Astrocyte (in vitro differentiated cells and primary cell): ENCODE measurements at regions not wholly inside any gene's neighbourhood (a gene's known extent, or its start where the extent isn't known, plus 50 kb on each side); places are given as distances from the start of the nearest gene placed in this dataset.

Experiments
- EZH2 ChIP-seq: IDR thresholded peaks from 2 replicates; pipeline ENCODE4 v1.6.1; 2012; ENCODE audit warnings: mild to moderate bottlenecking, low read length, inconsistent platforms; ENCODE audit not compliant: insufficient read depth
- TF ChIP-seq, protein P1 (sequence below): IDR thresholded peaks from 2 replicates; pipeline ENCODE4 v1.5.1; 2011; ENCODE audit warnings: low read depth, mild to moderate bottlenecking, inconsistent platforms, low read length, moderate library complexity; ENCODE audit not compliant: insufficient read depth

DNA sequence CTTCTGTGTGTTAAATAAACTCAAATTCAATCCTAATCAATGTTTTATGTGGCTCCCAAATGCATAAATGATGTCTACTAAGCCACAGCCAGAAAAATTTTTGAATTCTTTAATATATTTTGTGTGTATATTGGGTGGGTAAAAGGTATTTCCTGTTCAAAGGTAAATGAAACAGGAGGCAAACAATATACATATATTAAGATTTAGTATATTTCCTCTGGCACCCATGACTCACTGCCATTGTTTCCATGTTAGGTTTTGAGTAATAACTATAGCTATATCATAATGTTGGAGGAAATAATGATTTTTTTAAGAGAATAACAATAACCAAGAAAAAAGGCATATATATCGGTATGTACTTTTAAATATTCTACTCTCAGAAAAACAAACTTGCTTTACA is 1071.9 kb upstream of the CDH10 start:
- TF ChIP-seq, protein P1, sequence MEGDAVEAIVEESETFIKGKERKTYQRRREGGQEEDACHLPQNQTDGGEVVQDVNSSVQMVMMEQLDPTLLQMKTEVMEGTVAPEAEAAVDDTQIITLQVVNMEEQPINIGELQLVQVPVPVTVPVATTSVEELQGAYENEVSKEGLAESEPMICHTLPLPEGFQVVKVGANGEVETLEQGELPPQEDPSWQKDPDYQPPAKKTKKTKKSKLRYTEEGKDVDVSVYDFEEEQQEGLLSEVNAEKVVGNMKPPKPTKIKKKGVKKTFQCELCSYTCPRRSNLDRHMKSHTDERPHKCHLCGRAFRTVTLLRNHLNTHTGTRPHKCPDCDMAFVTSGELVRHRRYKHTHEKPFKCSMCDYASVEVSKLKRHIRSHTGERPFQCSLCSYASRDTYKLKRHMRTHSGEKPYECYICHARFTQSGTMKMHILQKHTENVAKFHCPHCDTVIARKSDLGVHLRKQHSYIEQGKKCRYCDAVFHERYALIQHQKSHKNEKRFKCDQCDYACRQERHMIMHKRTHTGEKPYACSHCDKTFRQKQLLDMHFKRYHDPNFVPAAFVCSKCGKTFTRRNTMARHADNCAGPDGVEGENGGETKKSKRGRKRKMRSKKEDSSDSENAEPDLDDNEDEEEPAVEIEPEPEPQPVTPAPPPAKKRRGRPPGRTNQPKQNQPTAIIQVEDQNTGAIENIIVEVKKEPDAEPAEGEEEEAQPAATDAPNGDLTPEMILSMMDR, result no peak
- no peak for TF ChIP-seq EZH2
